Neural cell (in vitro differentiated cells): ENCODE measurements at regions not wholly inside any gene's neighbourhood (a gene's known extent, or its start where the extent isn't known, plus 50 kb on each side); places are given as distances from the start of the nearest gene placed in this dataset.

Experiments used
- H2AFZ ChIP-seq: fragments of 200-600, 300-800 bp; sonication (generic), shearing (Covaris generic); 2 replicates; pipeline ENCODE4 v1.6.0; 2014; ENCODE audit warnings: low read depth, mild to moderate bottlenecking, antibody characterized with exemption, low read length, moderate library complexity
- H3F3A ChIP-seq: fragments of 200-600 bp; shearing (Covaris generic); 2 replicates; pipeline ENCODE4 v1.6.1; 2016; ENCODE audit warnings: mild to moderate bottlenecking, moderate library complexity, mixed read lengths, antibody characterized with exemption, low read length; ENCODE audit not compliant: insufficient read depth, poor library complexity, severe bottlenecking
- H3K27ac ChIP-seq: fragments of 200-600, 300-800 bp; sonication (generic), shearing (Covaris generic); 2 replicates; pipeline ENCODE4 v1.5.1; 2014; ENCODE audit warnings: mild to moderate bottlenecking, low read length, moderate library complexity
- H3K27me3 ChIP-seq: fragments of 300-800, 200-600 bp; sonication (generic), shearing (Covaris generic); 2 replicates; pipeline ENCODE4 v1.6.0; 2014; ENCODE audit warnings: mild to moderate bottlenecking, low read depth, low read length, moderate library complexity; ENCODE audit not compliant: insufficient read depth
- H3K36me3 ChIP-seq: fragments of 300-800, 200-600 bp; sonication (generic), shearing (Covaris generic); 2 replicates; pipeline ENCODE4 v1.5.1; 2014; ENCODE audit warnings: mild to moderate bottlenecking, antibody characterized with exemption, low read length, moderate library complexity; ENCODE audit not compliant: insufficient read depth
- H3K4me2 ChIP-seq: fragments of 300-800, 200-600 bp; sonication (generic), shearing (Covaris generic); 2 replicates; pipeline ENCODE4 v1.6.0; 2014; ENCODE audit warnings: mild to moderate bottlenecking, low read length
- H3K4me3 ChIP-seq: fragments of 300-800, 200-600 bp; sonication (generic), shearing (Covaris generic); 2 replicates; pipeline ENCODE4 v1.5.1; 2014; ENCODE audit warnings: mild to moderate bottlenecking, low read length, moderate library complexity
- H3K79me2 ChIP-seq: fragments of 200-600 bp; shearing (Covaris generic); replicated peaks from 2 replicates; pipeline ENCODE4 v1.6.0; 2014; ENCODE audit warnings: mild to moderate bottlenecking, low read length, moderate library complexity; ENCODE audit not compliant: insufficient read depth
- H3K9ac ChIP-seq: fragments of 300-800, 200-600 bp; sonication (generic), shearing (Covaris generic); 2 replicates; pipeline ENCODE4 v1.6.1; 2016; ENCODE audit warnings: mild to moderate bottlenecking, low read length, mixed read lengths
- H3K9me2 ChIP-seq: fragments of 200-600 bp; shearing (Covaris generic); 2 replicates; pipeline ENCODE4 v1.6.1; 2016; ENCODE audit warnings: mild to moderate bottlenecking, low read length, mixed read lengths; ENCODE audit not compliant: insufficient read depth
- H3K9me3 ChIP-seq: fragments of 200-600, 300-800 bp; sonication (generic), shearing (Covaris generic); 2 replicates; pipeline ENCODE4 v1.6.1; 2016; ENCODE audit warnings: mild to moderate bottlenecking, mixed run types, low read length, moderate library complexity, mixed read lengths
- H4K20me1 ChIP-seq: fragments of 200-600 bp; shearing (Covaris generic); 2 replicates; pipeline ENCODE4 v1.6.1; 2016; ENCODE audit warnings: mild to moderate bottlenecking, mixed run types; ENCODE audit not compliant: insufficient read depth
- CTCF ChIP-seq: fragments of 450-650 bp; IDR thresholded peaks from 2 replicates; pipeline ENCODE4 v1.5.1; 2014; ENCODE audit warnings: antibody characterized with exemption, mild to moderate bottlenecking, moderate library complexity; ENCODE audit not compliant: poor library complexity, severe bottlenecking
- EP300 ChIP-seq: fragments of 450-650 bp; conservative IDR thresholded peaks from 2 replicates; pipeline ENCODE4 v1.6.1; 2014; ENCODE audit warnings: antibody characterized with exemption, mild to moderate bottlenecking, moderate library complexity; ENCODE audit not compliant: poor library complexity, severe bottlenecking
- EZH2 ChIP-seq: fragments of 200-600, 300-800 bp; shearing (Covaris generic), sonication (generic); IDR thresholded peaks from 2 replicates; pipeline ENCODE4 v1.6.1; 2014; ENCODE audit warnings: antibody characterized with exemption, low read length, borderline replicate concordance, mild to moderate bottlenecking; ENCODE audit not compliant: insufficient read depth, poor library complexity, severe bottlenecking
- MXI1 ChIP-seq: fragments of 450-650 bp; conservative IDR thresholded peaks from 2 replicates; pipeline ENCODE4 v1.6.1; 2014; ENCODE audit warnings: antibody characterized with exemption, mild to moderate bottlenecking; ENCODE audit not compliant: poor library complexity, severe bottlenecking
- POLR2AphosphoS5 ChIP-seq: IDR thresholded peaks from 2 replicates; pipeline ENCODE4 v1.6.1; 2012
- RAD21 ChIP-seq: fragments of 450-650 bp; conservative IDR thresholded peaks from 2 replicates; pipeline ENCODE4 v1.6.1; 2014; ENCODE audit warnings: antibody characterized with exemption, mild to moderate bottlenecking, moderate library complexity
- REST ChIP-seq: IDR thresholded peaks from 2 replicates; pipeline ENCODE4 v1.6.1; 2012; ENCODE audit warnings: borderline replicate concordance
- SMC3 ChIP-seq: fragments of 450-650 bp; conservative IDR thresholded peaks from 2 replicates; pipeline ENCODE4 v1.6.1; 2014; ENCODE audit warnings: antibody characterized with exemption, mild to moderate bottlenecking, moderate library complexity; ENCODE audit not compliant: poor library complexity
- TAF1 ChIP-seq: IDR thresholded peaks from 2 replicates; pipeline ENCODE4 v1.6.1; 2012; ENCODE audit warnings: low read depth
- small RNA-seq, 3 experiments: library from RNA; depleted of rRNA; stranded (forward); fragments of <200 nt; gene quantifications; one replicate each; pipeline ENCODE3, GENCODE V24; 2012

- no peak for TF ChIP-seq CTCF
- Histone ChIP-seq H4K20me1 (no peaks in the 10 kb centered on the region), H3K4me3 (no peak overlapping the region), H3K36me3 (no peaks in the 10 kb centered on the region), H3K4me2 (no peak overlapping the region), H3K27me3 (peaks cover 6% of the 10 kb centered on the region), H3F3A (no peaks in the 10 kb centered on the region), H3K9ac (no peak overlapping the region), H3K27ac (no peak overlapping the region), H3K9me3 (no peaks in the 10 kb centered on the region), H3K79me2 (no peaks in the 10 kb centered on the region), H3K9me2 (no peaks in the 10 kb centered on the region), H2AFZ (no peak overlapping the region)
Observed at GRCh38 chr5:83777856-83778255, 57.2 kb upstream of the HAPLN1 start.

- no peaks in the 10 kb centered on the region for H3K36me3 ChIP-seq
- no peak overlapping the region for H3K4me2 ChIP-seq
- no peak overlapping the region for H3K4me3 ChIP-seq
- H3K27ac ChIP-seq = no peak overlapping the region
- H3K27me3 ChIP-seq = no peaks in the 10 kb centered on the region
- H3F3A ChIP-seq = no peaks in the 10 kb centered on the region
- H3K9ac ChIP-seq = no peak overlapping the region
- no peaks in the 10 kb centered on the region for H3K9me3 ChIP-seq
- TF ChIP-seq EP300 = no peak
- no peak for TF ChIP-seq EZH2
- no peak for TF ChIP-seq CTCF
- no peak for TF ChIP-seq RAD21
- no peak for TF ChIP-seq SMC3
- TF ChIP-seq REST = no peak
- TF ChIP-seq POLR2AphosphoS5 = no peak
- no peak for TF ChIP-seq TAF1
- no peak for TF ChIP-seq MXI1
- H3K79me2 ChIP-seq = no peaks in the 10 kb centered on the region
- no peak overlapping the region for H2AFZ ChIP-seq
- H3K9me2 ChIP-seq = no peaks in the 10 kb centered on the region
- H4K20me1 ChIP-seq = no peaks in the 10 kb centered on the region
Observed at GRCh38 chr5:83776437-83777031, 55.9 kb upstream of the HAPLN1 start.

Small RNA genes lying in the stretch of these regions (small RNA-seq; reads per million reads assigned to genes)
- gene RNU4-11P = 0 to 0.33 (median 0) reads per million in 3 experiments
